ENCODE measurements at regions not wholly inside any gene's neighbourhood (a gene's known extent, or its start where the extent isn't known, plus 50 kb on each side); places are given as distances from the start of the nearest gene placed in this dataset.

GRCh38 chr12:88758176-88758575, 177.9 kb upstream of the KITLG start:
- intact Hi-C loops (cut with DNase I), result no loop called here

GRCh38 chr12:88756917-88757316, 176.6 kb upstream of the KITLG start:
- no peaks in the 10 kb centered on the region for H3K36me3 ChIP-seq (ENCODE audit: control insufficient read depth in 1 of 2, insufficient read depth in 2 of 2, low read length in 1 of 2)
- 85 to 87% methylated on average over 4 of the region's 4 CpGs for WGBS, 2 donors
- H3K4me1 ChIP-seq (ENCODE audit: control insufficient read depth in 1 of 2, insufficient read depth in 2 of 2, low read length in 2 of 2), result no peaks in the 10 kb centered on the region
- DNase-seq (no peak), ATAC-seq (ENCODE audit: low FRiP score) (no peak)
- H3K27me3 ChIP-seq (ENCODE audit: control insufficient read depth in 1 of 2, insufficient read depth in 2 of 2, low read length in 1 of 2), result no peaks in the 10 kb centered on the region
- H3K4me3 ChIP-seq (ENCODE audit: low read length in 2 of 2), result no peak overlapping the region
- intact Hi-C loops (cut with DNase I), result no loop called here
- no peak overlapping the region for H3K27ac ChIP-seq (ENCODE audit: low read depth in 1 of 2, low read length in 2 of 2)
- H3K9me3 ChIP-seq (ENCODE audit: control insufficient read depth, low read length), result peaks cover 2% of the 10 kb centered on the region

More at GRCh38 chr12:88758176-88758575, 177.9 kb upstream of the KITLG start:
- Histone ChIP-seq H3K27me3 (ENCODE audit: control insufficient read depth in 1 of 2, insufficient read depth in 2 of 2, low read length in 1 of 2) (no peaks in the 10 kb centered on the region), H3K36me3 (ENCODE audit: control insufficient read depth in 1 of 2, insufficient read depth in 2 of 2, low read length in 1 of 2) (no peaks in the 10 kb centered on the region), H3K4me3 (ENCODE audit: low read length in 2 of 2) (no peak overlapping the region), H3K27ac (ENCODE audit: low read depth in 1 of 2, low read length in 2 of 2) (no peak overlapping the region), H3K9me3 (ENCODE audit: control insufficient read depth, low read length) (peaks cover 2% of the 10 kb centered on the region), H3K4me1 (ENCODE audit: control insufficient read depth in 1 of 2, insufficient read depth in 2 of 2, low read length in 2 of 2) (no peaks in the 10 kb centered on the region)
- 71 to 78% methylated on average over 4 of the region's 4 CpGs for WGBS, 2 donors
- no peak for ATAC-seq (ENCODE audit: low FRiP score)
- DNase-seq, result no peak

- H3K4me1 ChIP-seq (ENCODE audit: control insufficient read depth in 1 of 2, insufficient read depth in 2 of 2, low read length in 2 of 2), result no peaks in the 10 kb centered on the region
- intact Hi-C loops (cut with DNase I), result no loop called here
- no peaks in the 10 kb centered on the region for H3K36me3 ChIP-seq (ENCODE audit: control insufficient read depth in 1 of 2, insufficient read depth in 2 of 2, low read length in 1 of 2)
- no peak overlapping the region for H3K27ac ChIP-seq (ENCODE audit: low read depth in 1 of 2, low read length in 2 of 2)
- H3K4me3 ChIP-seq (ENCODE audit: low read length in 2 of 2), result no peak overlapping the region
- peaks cover 2% of the 10 kb centered on the region for H3K9me3 ChIP-seq (ENCODE audit: control insufficient read depth, low read length)
- ATAC-seq (ENCODE audit: low FRiP score) (no peak), DNase-seq (no peak)
- 90 to 92% methylated on average over 3 of the region's 3 CpGs for whole genome bisulfite sequencing, 2 donors
- H3K27me3 ChIP-seq (ENCODE audit: control insufficient read depth in 1 of 2, insufficient read depth in 2 of 2, low read length in 1 of 2), result no peaks in the 10 kb centered on the region
Measured at GRCh38 chr12:88756153-88756552, 175.9 kb upstream of the KITLG start.

GRCh38 chr12:88753707-88754106, 173.4 kb upstream of the KITLG start:
- Histone ChIP-seq H3K4me3 (ENCODE audit: low read length in 2 of 2) (no peak overlapping the region), H3K9me3 (ENCODE audit: control insufficient read depth, low read length) (peaks cover 2% of the 10 kb centered on the region), H3K36me3 (ENCODE audit: control insufficient read depth in 1 of 2, insufficient read depth in 2 of 2, low read length in 1 of 2) (no peaks in the 10 kb centered on the region), H3K27me3 (ENCODE audit: control insufficient read depth in 1 of 2, insufficient read depth in 2 of 2, low read length in 1 of 2) (no peaks in the 10 kb centered on the region), H3K27ac (ENCODE audit: low read depth in 1 of 2, low read length in 2 of 2) (no peak overlapping the region), H3K4me1 (ENCODE audit: control insufficient read depth in 1 of 2, insufficient read depth in 2 of 2, low read length in 2 of 2) (no peaks in the 10 kb centered on the region)
- DNase-seq (no peak), ATAC-seq (ENCODE audit: low FRiP score) (no peak)
- WGBS, 2 donors, result 81 to 83% methylated on average over 8 of the region's 8 CpGs
- intact Hi-C loops (cut with DNase I), result no loop called here

- Histone ChIP-seq H3K9me3 (ENCODE audit: control insufficient read depth, low read length) (peaks cover 2% of the 10 kb centered on the region), H3K27me3 (ENCODE audit: control insufficient read depth in 1 of 2, insufficient read depth in 2 of 2, low read length in 1 of 2) (no peaks in the 10 kb centered on the region), H3K36me3 (ENCODE audit: control insufficient read depth in 1 of 2, insufficient read depth in 2 of 2, low read length in 1 of 2) (no peaks in the 10 kb centered on the region), H3K27ac (ENCODE audit: low read depth in 1 of 2, low read length in 2 of 2) (no peak overlapping the region), H3K4me1 (ENCODE audit: control insufficient read depth in 1 of 2, insufficient read depth in 2 of 2, low read length in 2 of 2) (no peaks in the 10 kb centered on the region), H3K4me3 (ENCODE audit: low read length in 2 of 2) (no peak overlapping the region)
- intact Hi-C loops (cut with DNase I), result no loop called here
- WGBS, 2 donors, result 77 to 87% methylated on average over 4 of the region's 4 CpGs
- ATAC-seq (ENCODE audit: low FRiP score) (no peak), DNase-seq (no peak)
Measured at GRCh38 chr12:88753066-88753465, 172.8 kb upstream of the KITLG start.

- 87 to 96% methylated on average over 3 of the region's 3 CpGs for WGBS, 2 donors
- Histone ChIP-seq H3K27ac (ENCODE audit: low read depth in 1 of 2, low read length in 2 of 2) (no peak overlapping the region), H3K4me1 (ENCODE audit: control insufficient read depth in 1 of 2, insufficient read depth in 2 of 2, low read length in 2 of 2) (no peaks in the 10 kb centered on the region), H3K36me3 (ENCODE audit: control insufficient read depth in 1 of 2, insufficient read depth in 2 of 2, low read length in 1 of 2) (no peaks in the 10 kb centered on the region), H3K9me3 (ENCODE audit: control insufficient read depth, low read length) (peaks cover 2% of the 10 kb centered on the region), H3K27me3 (ENCODE audit: control insufficient read depth in 1 of 2, insufficient read depth in 2 of 2, low read length in 1 of 2) (no peaks in the 10 kb centered on the region), H3K4me3 (ENCODE audit: low read length in 2 of 2) (no peak overlapping the region)
- intact Hi-C loops (cut with DNase I), result no loop called here
- DNase-seq (no peak), ATAC-seq (ENCODE audit: low FRiP score) (no peak)
Measured at GRCh38 chr12:88752183-88752582, 171.9 kb upstream of the KITLG start.

GRCh38 chr12:88750867-88751543, 170.7 kb upstream of the KITLG start:
- Histone ChIP-seq H3K4me1 (ENCODE audit: control insufficient read depth in 1 of 2, insufficient read depth in 2 of 2, low read length in 2 of 2) (no peaks in the 10 kb centered on the region), H3K27me3 (ENCODE audit: control insufficient read depth in 1 of 2, insufficient read depth in 2 of 2, low read length in 1 of 2) (no peaks in the 10 kb centered on the region), H3K27ac (ENCODE audit: low read depth in 1 of 2, low read length in 2 of 2) (no peak overlapping the region), H3K36me3 (ENCODE audit: control insufficient read depth in 1 of 2, insufficient read depth in 2 of 2, low read length in 1 of 2) (no peaks in the 10 kb centered on the region), H3K9me3 (ENCODE audit: control insufficient read depth, low read length) (no peaks in the 10 kb centered on the region), H3K4me3 (ENCODE audit: low read length in 2 of 2) (no peak overlapping the region)
- DNase-seq (no peak), ATAC-seq (ENCODE audit: low FRiP score) (no peak)
- intact Hi-C loops (cut with DNase I), result no loop called here
- WGBS, 2 donors, result 93 to 95% methylated on average over 1 of the region's 1 CpG

- intact Hi-C loops (cut with DNase I), result no loop called here
- H3K4me1 ChIP-seq (ENCODE audit: control insufficient read depth in 1 of 2, insufficient read depth in 2 of 2, low read length in 2 of 2), result no peaks in the 10 kb centered on the region
- H3K9me3 ChIP-seq (ENCODE audit: control insufficient read depth, low read length), result no peaks in the 10 kb centered on the region
- ATAC-seq (ENCODE audit: low FRiP score) (no peak), DNase-seq (no peak)
- H3K4me3 ChIP-seq (ENCODE audit: low read length in 2 of 2), result no peak overlapping the region
- no peak overlapping the region for H3K27ac ChIP-seq (ENCODE audit: low read depth in 1 of 2, low read length in 2 of 2)
- H3K27me3 ChIP-seq (ENCODE audit: control insufficient read depth in 1 of 2, insufficient read depth in 2 of 2, low read length in 1 of 2), result no peaks in the 10 kb centered on the region
- no peaks in the 10 kb centered on the region for H3K36me3 ChIP-seq (ENCODE audit: control insufficient read depth in 1 of 2, insufficient read depth in 2 of 2, low read length in 1 of 2)
Measured at GRCh38 chr12:88746386-88746785, 166.1 kb upstream of the KITLG start.

GRCh38 chr12:88743946-88744685, 163.8 kb upstream of the KITLG start:
- no peaks in the 10 kb centered on the region for H3K4me1 ChIP-seq (ENCODE audit: control insufficient read depth in 1 of 2, insufficient read depth in 2 of 2, low read length in 2 of 2)
- H3K9me3 ChIP-seq (ENCODE audit: control insufficient read depth, low read length), result no peaks in the 10 kb centered on the region
- H3K27ac ChIP-seq (ENCODE audit: low read depth in 1 of 2, low read length in 2 of 2), result no peak overlapping the region
- DNase-seq, result no peak
- no peaks in the 10 kb centered on the region for H3K27me3 ChIP-seq (ENCODE audit: control insufficient read depth in 1 of 2, insufficient read depth in 2 of 2, low read length in 1 of 2)
- no peak overlapping the region for H3K4me3 ChIP-seq (ENCODE audit: low read length in 2 of 2)
- 44 to 47% methylated on average over 12 of the region's 12 CpGs for WGBS, 2 donors
- intact Hi-C loops (cut with DNase I), result no loop called here
- ATAC-seq (ENCODE audit: low FRiP score), result no peak
- no peaks in the 10 kb centered on the region for H3K36me3 ChIP-seq (ENCODE audit: control insufficient read depth in 1 of 2, insufficient read depth in 2 of 2, low read length in 1 of 2)

All from aorta (tissue), 5 donors.